Epidermal melanocyte (primary cell): ENCODE measurements at regions not wholly inside any gene's neighbourhood (a gene's known extent, or its start where the extent isn't known, plus 50 kb on each side); places are given as distances from the start of the nearest gene placed in this dataset.
"Not testable (repeated sequence)": the region's sequence is repeated elsewhere in the genome, so short reads cannot be mapped to it uniquely, and the experiment has no call there.

Source experiments
- DNase-seq: peaks from one replicate; pipeline ENCODE4 v3.0.0; 2011; ENCODE audit warnings: low spot score; ENCODE audit not compliant: insufficient read length

DNA sequence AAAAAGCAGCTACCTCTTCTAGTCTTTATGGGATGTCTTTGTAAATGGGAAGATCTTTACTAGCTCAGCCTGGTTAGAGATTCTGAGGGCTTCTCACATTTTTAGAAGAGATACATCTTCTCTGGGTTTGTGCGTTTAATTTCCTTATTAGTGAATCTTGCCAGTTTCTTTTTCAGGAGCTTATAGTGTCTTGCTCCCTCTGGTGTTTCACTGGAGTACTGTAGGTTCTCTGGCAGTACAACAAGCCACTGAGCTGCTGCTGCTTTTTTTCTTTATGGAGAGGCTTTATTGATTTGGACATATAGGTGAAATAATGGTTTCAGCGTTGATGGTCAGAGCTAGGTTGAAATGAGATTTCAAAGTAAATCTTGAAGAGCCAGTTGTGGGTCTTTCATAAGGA is 82.9 kb downstream of the LAS1L start:
- peak; percentile 24 for DNase-seq

DNA sequence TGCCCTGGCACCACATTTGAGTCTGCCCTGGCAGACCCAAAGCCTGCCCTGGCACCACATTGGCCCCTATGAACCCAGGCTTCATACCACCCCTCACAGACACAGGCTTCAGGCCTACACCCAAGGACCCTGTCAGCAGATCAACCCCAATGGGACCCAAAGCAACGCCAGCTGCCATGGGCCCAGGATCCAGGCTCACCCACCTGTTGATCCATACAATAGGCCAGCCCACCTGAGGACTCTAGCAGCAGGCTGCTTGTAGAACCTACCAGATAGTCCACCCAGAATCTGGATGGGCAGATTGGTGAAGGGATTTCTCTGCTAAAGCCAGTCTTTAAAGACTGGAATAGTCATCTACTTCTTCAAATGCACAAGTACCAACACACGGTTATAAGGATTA is 114.4 kb downstream of the LAS1L start:
- no peak for DNase-seq

DNA sequence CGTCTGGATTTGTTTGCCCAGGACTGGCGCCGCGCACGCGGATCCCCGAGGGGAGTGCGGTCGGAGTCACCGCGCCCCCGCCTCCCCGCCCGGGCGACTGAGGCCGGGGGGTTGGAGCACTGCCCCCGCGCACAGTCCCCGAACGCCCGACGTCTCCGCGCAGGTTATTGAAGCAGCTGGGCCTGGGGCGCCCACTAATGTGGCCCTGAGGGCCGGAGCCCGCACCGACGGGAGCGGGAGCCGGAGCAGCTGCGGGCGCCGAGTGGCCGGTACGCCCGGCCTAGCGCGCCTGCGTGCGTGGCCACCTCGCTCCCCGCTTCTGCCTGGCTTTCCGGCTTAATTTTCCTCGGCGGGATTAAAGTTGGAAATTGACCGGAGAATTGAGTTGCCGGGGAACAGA is 126.9 kb downstream of the LAS1L start:
- DNase-seq = not testable (repeated sequence)

DNA sequence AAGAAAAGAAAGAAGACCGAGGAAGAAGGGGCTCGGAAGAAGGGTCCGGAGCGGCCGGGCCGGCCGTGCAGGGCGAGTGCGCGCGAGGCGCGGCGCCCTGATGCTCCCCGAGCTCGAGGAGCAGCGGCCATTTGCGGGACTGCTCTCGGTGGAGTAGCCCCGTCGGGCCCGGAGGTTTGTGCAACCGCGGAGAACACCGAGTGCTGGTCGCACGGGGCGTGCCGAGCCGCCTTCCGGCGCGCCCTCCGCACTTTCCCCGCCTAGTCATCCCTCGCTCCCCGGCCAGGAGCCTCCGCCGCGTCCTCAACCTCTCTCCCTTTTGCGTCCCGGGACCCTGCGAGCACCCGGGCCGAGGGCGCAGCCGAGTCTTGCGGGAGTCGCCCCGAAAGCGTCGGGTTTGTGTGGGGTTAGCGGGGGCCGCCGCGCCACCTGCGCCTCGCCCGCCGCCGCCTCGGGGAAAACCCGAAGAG is 127.4 kb downstream of the LAS1L start:
- no peak for DNase-seq

DNA sequence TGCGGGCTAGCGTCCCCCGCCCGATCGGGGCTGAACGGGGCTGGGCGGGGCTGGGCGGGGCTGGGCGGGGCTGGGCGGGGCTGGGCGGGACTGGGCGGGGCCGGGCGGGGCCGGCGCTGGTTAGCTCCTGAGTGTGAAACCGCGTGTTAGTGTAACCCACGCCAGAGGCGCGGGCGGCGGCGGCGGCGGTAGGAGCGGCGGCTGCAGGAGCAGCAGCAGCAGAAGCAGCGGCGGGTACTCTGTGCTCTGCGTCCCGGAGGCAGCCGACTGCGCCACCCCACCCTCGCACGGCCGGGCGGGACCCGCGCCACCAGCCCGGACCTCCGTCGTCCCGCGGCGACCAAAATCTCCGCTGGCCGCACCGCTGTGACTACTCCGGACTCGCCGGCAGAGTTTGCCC is 128.1 kb downstream of the LAS1L start:
- DNase-seq = no peak

DNA sequence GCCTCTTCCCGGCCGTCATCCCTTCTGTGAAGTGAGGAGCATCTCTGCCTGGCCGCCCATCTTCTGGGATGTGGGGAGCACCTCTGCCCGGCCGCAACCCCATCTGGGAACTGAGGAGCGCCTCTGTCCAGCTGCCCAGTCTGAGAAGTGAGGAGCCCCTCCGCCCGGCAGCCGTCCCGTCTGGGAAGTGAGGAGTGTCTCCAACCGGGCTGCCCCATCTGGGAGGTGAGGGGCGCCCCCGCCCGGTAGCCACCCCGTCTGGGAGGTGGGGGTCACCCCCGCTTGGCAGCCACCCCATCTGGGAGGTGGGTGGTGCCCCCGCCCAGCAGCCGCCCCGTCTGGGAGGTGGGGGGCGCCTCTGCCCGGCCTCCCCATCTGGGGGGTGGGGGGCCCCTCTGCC is 142.3 kb downstream of the LAS1L start:
- DNase-seq = no peak

DNA sequence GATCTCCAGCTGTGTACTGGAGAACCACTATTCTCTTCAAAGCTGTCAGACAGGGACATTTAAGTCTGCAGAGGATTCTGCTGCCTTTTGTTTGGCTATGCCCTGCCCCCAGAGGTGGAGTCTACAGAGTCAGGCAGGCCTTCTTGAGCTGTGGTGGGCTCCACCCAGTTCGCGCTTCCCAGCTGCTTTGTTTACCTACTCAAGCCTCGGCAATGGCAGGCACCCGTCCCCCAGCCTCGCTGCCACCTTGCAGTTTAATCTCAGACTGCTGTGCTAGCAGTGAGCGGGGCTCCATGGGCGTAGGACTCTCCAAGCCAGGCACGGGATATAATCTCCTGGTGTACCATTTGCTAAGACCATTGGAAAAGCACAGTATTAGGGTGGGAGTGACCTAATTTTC is 145.5 kb downstream of the LAS1L start:
- not testable (repeated sequence) for DNase-seq
